Osteocyte (in vitro differentiated cells): ENCODE measurements at regions not wholly inside any gene's neighbourhood (a gene's known extent, or its start where the extent isn't known, plus 50 kb on each side); places are given as distances from the start of the nearest gene placed in this dataset.

ENCODE experiments used
- DNase-seq: peaks from one replicate; pipeline ENCODE4 v3.0.0; 2021; ENCODE audit warnings: mixed read lengths; ENCODE audit not compliant: unreplicated experiment; ENCODE audit errors: extremely low spot score
- H3K27ac Mint-ChIP-seq: one replicate; pipeline ENCODE4 v1.8.0; 2021; ENCODE audit warnings: mild to moderate bottlenecking, mixed read lengths; ENCODE audit not compliant: unreplicated experiment
- H3K27me3 Mint-ChIP-seq: one replicate; pipeline ENCODE4 v1.8.0; 2021; ENCODE audit warnings: mixed read lengths; ENCODE audit not compliant: unreplicated experiment
- H3K36me3 Mint-ChIP-seq: one replicate; pipeline ENCODE4 v1.8.0; 2021; ENCODE audit warnings: mixed read lengths; ENCODE audit not compliant: unreplicated experiment
- H3K4me1 Mint-ChIP-seq: one replicate; pipeline ENCODE4 v1.8.0; 2021; ENCODE audit warnings: mixed read lengths; ENCODE audit not compliant: unreplicated experiment
- H3K4me3 Mint-ChIP-seq: one replicate; pipeline ENCODE4 v1.8.0; 2021; ENCODE audit warnings: mild to moderate bottlenecking, moderate library complexity, mixed read lengths; ENCODE audit not compliant: unreplicated experiment
- H3K9me3 Mint-ChIP-seq: one replicate; pipeline ENCODE4 v1.8.0; 2021; ENCODE audit warnings: mixed read lengths; ENCODE audit not compliant: unreplicated experiment
- CTCF ChIP-seq: fragments of 200-600 bp; sonication (generic); IDR thresholded peaks from 2 replicates; pipeline ENCODE4 v1.5.0; 2021; ENCODE audit warnings: antibody characterized with exemption, mild to moderate bottlenecking, moderate library complexity

DNA sequence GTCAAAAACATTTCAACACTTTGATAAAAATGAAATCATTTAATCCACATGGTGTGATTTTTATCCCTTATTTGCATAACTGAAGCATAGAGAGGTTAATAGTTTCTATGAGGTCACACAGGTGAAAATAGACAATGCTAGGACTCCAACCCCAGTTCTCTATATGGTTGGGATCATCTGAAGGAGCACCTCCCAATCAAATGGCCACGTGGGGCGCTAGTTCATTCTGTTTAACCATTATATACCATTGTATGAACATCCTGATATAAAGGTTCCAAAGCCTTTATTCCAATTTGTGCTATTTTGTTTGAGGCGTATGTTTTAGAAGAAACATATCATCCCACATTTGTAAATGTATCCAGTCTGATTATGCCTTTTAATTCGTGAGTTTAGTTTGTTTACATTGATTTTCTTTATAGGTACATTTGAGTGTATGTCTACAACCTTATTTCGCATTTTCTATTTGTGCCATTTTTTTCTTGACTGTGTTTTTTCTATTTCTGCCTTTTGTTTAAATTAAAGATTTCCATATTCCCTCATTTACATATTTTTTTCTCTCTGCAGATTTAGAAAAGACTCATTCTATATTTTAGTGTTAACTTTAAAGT, 1092.0 kb downstream of the MAT2B start:
- no peaks in the 10 kb centered on the region for H3K36me3 Mint-ChIP-seq
- no peak for DNase-seq
- H3K9me3 Mint-ChIP-seq, result peaks cover 8% of the 10 kb centered on the region
- no peak overlapping the region for H3K27ac Mint-ChIP-seq
- peak; percentile 19 for TF ChIP-seq CTCF
- H3K4me3 Mint-ChIP-seq, result no peak overlapping the region
- no peaks in the 10 kb centered on the region for H3K4me1 Mint-ChIP-seq
- H3K27me3 Mint-ChIP-seq, result no peaks in the 10 kb centered on the region

DNA sequence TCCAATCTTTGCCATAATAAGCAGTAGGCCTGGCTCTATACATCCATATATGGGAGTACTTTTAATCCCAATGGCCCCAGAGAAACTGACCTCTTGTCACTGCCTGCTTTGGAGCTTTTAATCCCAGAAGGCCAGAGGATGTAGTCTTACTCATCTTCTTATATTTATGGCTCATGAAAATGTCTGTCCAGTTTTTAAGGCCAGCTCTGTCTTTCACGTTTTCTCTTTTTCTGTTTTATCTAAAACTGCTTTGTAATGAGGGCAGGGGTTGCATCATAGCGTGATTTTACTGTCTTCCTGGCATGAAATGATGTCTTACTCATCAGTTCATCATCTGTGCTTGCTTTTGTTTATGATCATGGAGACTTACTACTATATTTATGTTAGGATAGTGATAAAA, 1094.9 kb downstream of the MAT2B start:
- Mint-ChIP-seq H3K9me3 (peaks cover 8% of the 10 kb centered on the region), H3K4me1 (no peaks in the 10 kb centered on the region), H3K4me3 (no peak overlapping the region), H3K27me3 (no peaks in the 10 kb centered on the region), H3K27ac (no peak overlapping the region), H3K36me3 (no peaks in the 10 kb centered on the region)
- TF ChIP-seq CTCF, result no peak
- no peak for DNase-seq

DNA sequence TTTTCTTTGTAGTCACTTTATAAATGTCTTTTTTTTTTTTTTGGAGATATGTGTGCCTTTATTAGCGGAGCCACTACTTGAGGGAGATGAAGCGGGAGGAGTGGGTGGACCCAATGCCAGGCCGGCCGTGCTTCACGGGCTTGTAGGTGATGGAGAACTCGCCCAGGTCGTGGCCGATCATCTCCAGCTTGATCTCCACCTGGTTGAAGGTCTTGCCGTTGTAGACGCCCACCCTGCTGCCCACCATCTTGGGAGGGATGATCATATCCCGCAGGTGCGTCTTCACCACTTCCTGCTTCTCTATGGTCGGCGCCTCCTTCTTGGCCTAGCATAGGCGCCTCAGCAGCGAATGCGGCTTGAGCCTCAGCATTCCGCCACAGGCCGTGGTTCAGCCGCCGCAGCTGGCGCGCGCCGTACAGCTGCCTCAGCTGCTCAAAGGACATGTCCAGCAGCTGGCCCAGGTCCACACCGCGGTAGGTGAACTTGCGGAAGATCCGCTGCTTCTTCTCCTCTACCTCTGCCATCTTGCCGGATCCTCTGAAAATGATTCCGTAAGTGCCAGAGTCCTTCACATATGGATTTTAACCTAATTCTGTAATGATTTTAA, 1095.6 kb downstream of the MAT2B start:
- Mint-ChIP-seq H3K4me3 (no peak overlapping the region), H3K27me3 (no peaks in the 10 kb centered on the region), H3K9me3 (peaks cover 8% of the 10 kb centered on the region), H3K36me3 (no peaks in the 10 kb centered on the region), H3K27ac (no peak overlapping the region), H3K4me1 (no peaks in the 10 kb centered on the region)
- no peak for TF ChIP-seq CTCF
- no peak for DNase-seq

DNA sequence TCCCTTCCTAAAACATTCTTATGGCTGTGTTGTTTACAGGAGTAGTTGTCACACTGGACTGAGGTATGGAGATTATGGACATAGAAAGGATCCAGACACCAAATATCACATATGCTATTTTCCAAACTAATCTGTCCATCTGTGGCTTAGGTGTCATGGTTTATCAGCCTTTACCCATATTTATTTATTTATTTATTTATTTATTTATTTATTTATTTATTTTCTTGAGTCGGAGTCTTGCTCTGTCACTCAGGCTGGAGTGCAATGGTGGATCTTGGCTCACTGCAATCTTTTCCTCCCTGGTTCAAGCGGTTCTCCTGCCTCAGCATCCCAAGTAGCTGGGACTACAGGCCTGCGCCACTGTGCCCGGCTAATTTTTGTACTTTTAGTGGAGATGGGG, 1103.1 kb downstream of the MAT2B start:
- DNase-seq, result no peak
- Mint-ChIP-seq H3K36me3 (no peaks in the 10 kb centered on the region), H3K9me3 (peaks cover 10% of the 10 kb centered on the region), H3K4me3 (no peak overlapping the region), H3K4me1 (no peaks in the 10 kb centered on the region), H3K27ac (no peak overlapping the region), H3K27me3 (no peaks in the 10 kb centered on the region)
- TF ChIP-seq CTCF, result no peak

DNA sequence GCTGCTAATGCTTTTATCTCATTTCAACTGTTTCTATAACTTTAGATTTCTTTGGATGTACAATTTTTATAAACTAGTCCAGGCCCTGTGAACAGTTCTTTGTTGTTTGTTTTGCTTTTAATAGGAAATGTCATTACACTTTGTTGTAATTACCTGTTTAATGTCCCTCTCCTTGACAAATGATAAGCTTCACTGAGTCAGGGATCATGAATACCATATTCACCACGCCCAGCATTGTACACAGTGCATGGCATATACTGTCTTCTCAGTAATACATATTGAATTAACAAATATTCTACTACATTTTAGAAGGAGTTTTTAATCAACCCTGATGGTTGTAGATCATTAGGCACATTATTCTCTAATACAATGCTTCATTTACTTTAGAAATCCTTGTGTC, 1105.0 kb downstream of the MAT2B start:
- Mint-ChIP-seq H3K36me3 (no peaks in the 10 kb centered on the region), H3K4me3 (no peak overlapping the region), H3K27ac (no peak overlapping the region), H3K27me3 (no peaks in the 10 kb centered on the region), H3K4me1 (no peaks in the 10 kb centered on the region), H3K9me3 (peaks cover 10% of the 10 kb centered on the region)
- no peak for TF ChIP-seq CTCF
- no peak for DNase-seq
